ENCODE measurements at regions not wholly inside any gene's neighbourhood (a gene's known extent, or its start where the extent isn't known, plus 50 kb on each side); places are given as distances from the start of the nearest gene placed in this dataset.

GRCh38 chr18:49716035-49716434, 97.3 kb downstream of the ACAA2 start:
- no peak overlapping the region for H3K4me3 ChIP-seq (ENCODE audit: low read depth, poor library complexity, severe bottlenecking)
- intact Hi-C loops (cut with DNase I; ENCODE audit: low total_unique reads): no loop called here
- TF ChIP-seq POLR2A (IDR thresholded peaks at IDR 0.05) (no peak), CTCF (IDR thresholded peaks at IDR 0.05) (no peak)
- WGBS, 2 donors: 86 to 88% methylated on average over 6 of the region's 6 CpGs
- no peak for DNase-seq (ENCODE audit: low spot score in 2 of 2)

GRCh38 chr18:49709347-49709690, 104.0 kb downstream of the ACAA2 start:
- intact Hi-C loops (cut with DNase I; ENCODE audit: low total_unique reads): no loop called here
- H3K4me3 ChIP-seq (ENCODE audit: low read depth, poor library complexity, severe bottlenecking): no peak overlapping the region
- WGBS, 2 donors: 42 to 58% methylated on average over 2 of the region's 2 CpGs
- TF ChIP-seq POLR2A (IDR thresholded peaks at IDR 0.05): no peak
- TF ChIP-seq CTCF (IDR thresholded peaks at IDR 0.05): no peak
- DNase-seq (ENCODE audit: low spot score in 2 of 2): no peak

- WGBS, 2 donors: 72 to 86% methylated on average over 6 of the region's 6 CpGs
- TF ChIP-seq POLR2A (IDR thresholded peaks at IDR 0.05) (no peak), CTCF (IDR thresholded peaks at IDR 0.05) (no peak)
- no peak overlapping the region for H3K4me3 ChIP-seq (ENCODE audit: low read depth, poor library complexity, severe bottlenecking)
- intact Hi-C loops (cut with DNase I; ENCODE audit: low total_unique reads): no loop called here
- no peak for DNase-seq (ENCODE audit: low spot score in 2 of 2)
Observed at GRCh38 chr18:49708662-49709346, 104.5 kb downstream of the ACAA2 start.

GRCh38 chr18:49707599-49707998, 105.7 kb downstream of the ACAA2 start:
- DNase-seq (ENCODE audit: low spot score in 2 of 2): no peak
- no peak for TF ChIP-seq CTCF (IDR thresholded peaks at IDR 0.05)
- no peak for TF ChIP-seq POLR2A (IDR thresholded peaks at IDR 0.05)
- no peak overlapping the region for H3K4me3 ChIP-seq (ENCODE audit: low read depth, poor library complexity, severe bottlenecking)
- 73 to 89% methylated on average over 3 of the region's 3 CpGs for WGBS, 2 donors
- intact Hi-C loops (cut with DNase I; ENCODE audit: low total_unique reads): no loop called here

- DNase-seq (ENCODE audit: low spot score in 2 of 2): no peak
- no peak for TF ChIP-seq CTCF (IDR thresholded peaks at IDR 0.05)
- TF ChIP-seq POLR2A (IDR thresholded peaks at IDR 0.05): no peak
- 31 to 36% methylated on average over 6 of the region's 6 CpGs for WGBS, 2 donors
- intact Hi-C loops (cut with DNase I; ENCODE audit: low total_unique reads): no loop called here
- no peak overlapping the region for H3K4me3 ChIP-seq (ENCODE audit: low read depth, poor library complexity, severe bottlenecking)
Observed at GRCh38 chr18:49704334-49704733, 109.0 kb downstream of the ACAA2 start.

GRCh38 chr18:49701190-49701589, 112.1 kb downstream of the ACAA2 start:
- no peak for DNase-seq (ENCODE audit: low spot score in 2 of 2)
- H3K4me3 ChIP-seq (ENCODE audit: low read depth, poor library complexity, severe bottlenecking): no peak overlapping the region
- TF ChIP-seq POLR2A (IDR thresholded peaks at IDR 0.05) (no peak), CTCF (IDR thresholded peaks at IDR 0.05) (no peak)
- WGBS, 2 donors: 86 to 93% methylated on average over 4 to 5 of the region's 5 CpGs
- intact Hi-C loops (cut with DNase I; ENCODE audit: low total_unique reads): no loop called here
